Testis (tissue), 2 donors: ENCODE measurements at regions not wholly inside any gene's neighbourhood (a gene's known extent, or its start where the extent isn't known, plus 50 kb on each side); places are given as distances from the start of the nearest gene placed in this dataset.

Experiments
- DNase-seq: peaks from one replicate; pipeline ENCODE4 v3.0.0-alpha.2; 2019
- H3K27ac ChIP-seq, 2 donors: fragments of 200-600 bp; sonication (generic); one replicate each; pipeline ENCODE4 v1.5.1; 2019
- H3K27me3 ChIP-seq: fragments of 200-600 bp; sonication (generic); one replicate; pipeline ENCODE4 v1.5.1; 2019
- H3K36me3 ChIP-seq: fragments of 200-600 bp; sonication (generic); one replicate; pipeline ENCODE4 v1.5.1; 2017; ENCODE audit warnings: low read depth; ENCODE audit errors: missing control alignments
- H3K4me1 ChIP-seq: fragments of 200-600 bp; sonication (generic); one replicate; pipeline ENCODE4 v1.5.1; 2019
- H3K4me3 ChIP-seq, 2 donors: fragments of 200-600 bp; sonication (generic); one replicate each; pipeline ENCODE4 v1.5.1; 2017 to 2019
- H3K9me3 ChIP-seq: fragments of 200-600 bp; sonication (generic); one replicate; pipeline ENCODE4 v1.5.1; 2017
- POLR2A ChIP-seq: fragments of 450-650 bp; IDR thresholded peaks from one replicate; pipeline ENCODE4 v1.6.1; 2017; ENCODE audit warnings: antibody characterized with exemption, mild to moderate bottlenecking, moderate library complexity
- WGBS, 2 donors: methylation state at CpG; one replicate each; pipeline ENCODE4 v1.1.5; 2018; 5-methylcytosine and 5-hydroxymethylcytosine counted together
- intact Hi-C: fragments of 100-400 bp; cut with DNase I; formaldehyde crosslinking; loops from one replicate; pipeline ENCODE4 v1.15.1; 2023; ENCODE audit warnings: low total_unique reads
- TF ChIP-seq, protein P1 (sequence below), 3 experiments: fragments of 450-650 bp in 2 of 3; fragments of 200-600 bp in 1 of 3; sonication (generic) in 1 of 3; IDR thresholded peaks; one replicate each; pipeline ENCODE4 v1.5.1; 2016 to 2019; ENCODE audit warnings: antibody characterized with exemption in 3 of 3, mild to moderate bottlenecking in 2 of 3, moderate library complexity in 1 of 3

DNA sequence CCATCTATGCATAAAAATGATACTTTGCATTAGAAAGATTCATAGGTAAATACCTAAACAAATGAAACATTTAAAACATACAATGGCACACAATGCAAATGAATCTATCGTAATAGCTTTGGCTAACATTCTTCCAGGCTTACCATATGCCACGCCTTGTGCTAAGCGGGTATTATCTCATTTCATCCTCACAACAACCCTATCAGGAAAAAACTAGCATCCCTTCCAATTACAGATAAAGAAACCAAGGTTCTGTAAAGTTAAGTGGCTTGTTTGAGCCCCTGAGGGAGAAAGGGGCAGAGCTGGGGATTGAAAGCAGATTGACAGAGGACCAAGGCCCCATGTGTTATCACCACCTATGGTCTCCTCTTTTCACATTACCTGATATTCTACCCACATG, 145.4 kb upstream of the ETAA1 start:
- no peak overlapping the region for H3K4me3 ChIP-seq
- no peak for DNase-seq
- WGBS, 2 donors = 92 to 97% methylated on average over 3 of the region's 3 CpGs
- TF ChIP-seq, protein P1, sequence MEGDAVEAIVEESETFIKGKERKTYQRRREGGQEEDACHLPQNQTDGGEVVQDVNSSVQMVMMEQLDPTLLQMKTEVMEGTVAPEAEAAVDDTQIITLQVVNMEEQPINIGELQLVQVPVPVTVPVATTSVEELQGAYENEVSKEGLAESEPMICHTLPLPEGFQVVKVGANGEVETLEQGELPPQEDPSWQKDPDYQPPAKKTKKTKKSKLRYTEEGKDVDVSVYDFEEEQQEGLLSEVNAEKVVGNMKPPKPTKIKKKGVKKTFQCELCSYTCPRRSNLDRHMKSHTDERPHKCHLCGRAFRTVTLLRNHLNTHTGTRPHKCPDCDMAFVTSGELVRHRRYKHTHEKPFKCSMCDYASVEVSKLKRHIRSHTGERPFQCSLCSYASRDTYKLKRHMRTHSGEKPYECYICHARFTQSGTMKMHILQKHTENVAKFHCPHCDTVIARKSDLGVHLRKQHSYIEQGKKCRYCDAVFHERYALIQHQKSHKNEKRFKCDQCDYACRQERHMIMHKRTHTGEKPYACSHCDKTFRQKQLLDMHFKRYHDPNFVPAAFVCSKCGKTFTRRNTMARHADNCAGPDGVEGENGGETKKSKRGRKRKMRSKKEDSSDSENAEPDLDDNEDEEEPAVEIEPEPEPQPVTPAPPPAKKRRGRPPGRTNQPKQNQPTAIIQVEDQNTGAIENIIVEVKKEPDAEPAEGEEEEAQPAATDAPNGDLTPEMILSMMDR (IDR thresholded peaks at IDR 0.05) = no peak
- TF ChIP-seq POLR2A = no peak
- H3K27me3 ChIP-seq = no peaks in the 10 kb centered on the region
- H3K27ac ChIP-seq = no peak overlapping the region
- no peaks in the 10 kb centered on the region for H3K36me3 ChIP-seq
- no peaks in the 10 kb centered on the region for H3K9me3 ChIP-seq
- no peaks in the 10 kb centered on the region for H3K4me1 ChIP-seq
- intact Hi-C loops = no loop called here

DNA sequence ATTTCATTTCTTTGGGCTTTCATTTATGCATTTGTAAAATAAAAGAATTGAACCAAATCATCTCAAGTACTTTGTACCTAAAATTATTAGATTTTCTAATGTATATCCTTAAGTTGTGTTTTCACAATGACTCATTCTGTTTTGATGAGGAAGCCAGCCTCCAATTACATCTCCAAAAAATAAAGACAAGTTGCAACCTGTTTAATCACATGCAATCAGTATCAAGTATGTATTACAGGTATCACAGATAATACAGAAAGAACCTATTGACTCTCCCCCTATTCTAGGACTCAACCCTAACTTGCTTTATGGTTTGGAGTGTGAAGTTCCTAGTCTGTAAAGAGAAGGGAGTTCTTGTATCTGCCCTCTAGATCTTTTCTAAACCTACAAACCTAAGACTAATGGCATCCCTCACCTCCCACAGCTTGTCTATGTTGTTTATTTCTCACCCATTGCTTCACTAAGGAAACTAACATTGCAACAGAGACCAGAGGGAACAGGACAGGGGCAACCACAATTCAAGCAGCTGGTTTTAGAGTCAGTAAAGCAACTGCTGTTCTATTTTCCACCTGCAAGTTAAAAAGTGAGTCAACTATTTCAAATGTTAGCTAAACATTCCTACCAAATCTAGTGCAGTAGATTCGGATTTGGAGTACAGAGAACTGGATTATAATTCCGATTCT, 141.1 kb upstream of the ETAA1 start:
- TF ChIP-seq, protein P1 (IDR thresholded peaks at IDR 0.05) = no peak
- TF ChIP-seq POLR2A = no peak
- no peak for DNase-seq
- 94 to 98% methylated on average over 2 of the region's 2 CpGs for WGBS, 2 donors
- no peak overlapping the region for H3K27ac ChIP-seq
- no peaks in the 10 kb centered on the region for H3K4me1 ChIP-seq
- no peak overlapping the region for H3K4me3 ChIP-seq
- H3K9me3 ChIP-seq = no peaks in the 10 kb centered on the region
- intact Hi-C loops = no loop called here
- no peaks in the 10 kb centered on the region for H3K27me3 ChIP-seq
- no peaks in the 10 kb centered on the region for H3K36me3 ChIP-seq

DNA sequence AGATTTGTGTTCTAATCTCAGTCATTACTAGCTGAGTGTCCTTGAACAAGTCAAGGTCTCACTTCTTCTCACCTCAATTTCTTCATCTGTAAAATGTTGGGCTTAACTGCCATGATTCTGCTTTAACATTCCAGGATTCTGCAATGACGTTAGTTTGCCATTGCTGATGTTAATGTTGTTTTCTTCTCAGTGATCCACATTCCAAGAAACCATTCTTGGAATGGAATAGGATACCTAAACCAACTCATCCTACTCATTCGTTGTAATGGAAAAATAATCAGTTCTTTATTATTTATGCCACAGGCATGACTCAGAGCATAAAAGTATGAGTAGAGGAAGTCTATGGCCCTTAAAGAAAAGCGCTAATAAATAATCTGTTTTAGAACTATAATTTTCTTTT, 140.2 kb upstream of the ETAA1 start:
- H3K4me3 ChIP-seq = no peak overlapping the region
- DNase-seq = no peak
- H3K4me1 ChIP-seq = no peaks in the 10 kb centered on the region
- intact Hi-C loops = no loop called here
- no peaks in the 10 kb centered on the region for H3K9me3 ChIP-seq
- no peak overlapping the region for H3K27ac ChIP-seq
- WGBS, 2 donors = 88 to 93% methylated on average over 3 of the region's 3 CpGs
- H3K27me3 ChIP-seq = no peaks in the 10 kb centered on the region
- no peaks in the 10 kb centered on the region for H3K36me3 ChIP-seq
- TF ChIP-seq, protein P1 (IDR thresholded peaks at IDR 0.05) = no peak
- TF ChIP-seq POLR2A = no peak

DNA sequence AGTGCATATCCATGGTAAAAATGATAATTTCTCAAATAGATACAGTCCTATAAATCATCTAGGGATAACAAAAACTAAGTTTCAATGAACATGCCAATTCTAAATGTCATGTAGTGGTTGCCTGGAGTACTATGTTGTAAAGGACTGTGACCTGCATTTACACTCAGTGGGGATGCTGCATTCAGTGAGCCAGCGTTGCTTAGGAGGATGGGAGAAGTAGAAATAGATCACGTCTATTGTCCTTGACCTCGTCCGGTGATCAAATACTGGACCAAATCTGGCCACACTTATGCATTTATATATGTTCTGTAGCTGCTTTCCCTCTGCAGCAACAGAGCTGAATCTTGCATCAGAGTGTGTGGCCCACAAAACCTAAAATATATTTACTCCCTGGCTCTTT, 139.0 kb upstream of the ETAA1 start:
- no peak for TF ChIP-seq POLR2A
- TF ChIP-seq, protein P1 (IDR thresholded peaks at IDR 0.05) = no peak
- Histone ChIP-seq H3K27me3 (no peaks in the 10 kb centered on the region), H3K9me3 (no peaks in the 10 kb centered on the region), H3K36me3 (no peaks in the 10 kb centered on the region), H3K4me1 (no peaks in the 10 kb centered on the region), H3K4me3 (no peak overlapping the region), H3K27ac (no peak overlapping the region)
- 80 to 81% methylated on average over 4 of the region's 4 CpGs for WGBS, 2 donors
- intact Hi-C loops = no loop called here
- no peak for DNase-seq

DNA sequence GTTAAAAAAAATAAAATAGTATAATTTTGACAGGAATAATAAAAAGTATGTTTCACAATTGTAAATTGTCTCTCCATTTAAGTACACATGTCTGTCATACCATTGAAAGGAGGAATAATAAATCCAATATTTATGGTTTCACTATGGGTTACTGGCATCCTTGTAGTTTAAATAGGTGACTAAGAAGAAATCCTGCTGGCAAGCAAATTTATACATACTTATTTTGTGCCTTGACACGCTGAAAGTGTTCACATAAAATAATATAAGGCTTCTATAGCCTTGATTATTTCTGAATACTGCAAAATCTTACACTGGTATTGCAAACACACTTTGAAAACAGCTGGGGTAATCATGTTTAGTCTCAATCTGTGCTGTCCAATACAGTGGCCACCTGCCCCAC, 138.3 kb upstream of the ETAA1 start:
- Histone ChIP-seq H3K36me3 (no peaks in the 10 kb centered on the region), H3K4me3 (no peak overlapping the region), H3K4me1 (no peaks in the 10 kb centered on the region), H3K27ac (no peak overlapping the region), H3K9me3 (no peaks in the 10 kb centered on the region), H3K27me3 (no peaks in the 10 kb centered on the region)
- no peak for DNase-seq
- 93 to 98% methylated on average over 1 of the region's 1 CpG for WGBS, 2 donors
- intact Hi-C loops = no loop called here
- TF ChIP-seq, protein P1 (IDR thresholded peaks at IDR 0.05) = no peak
- no peak for TF ChIP-seq POLR2A
